ENCODE measurements at regions not wholly inside any gene's neighbourhood (a gene's known extent, or its start where the extent isn't known, plus 50 kb on each side); places are given as distances from the start of the nearest gene placed in this dataset.

GRCh38 chr20:10848810-10849370, 175.1 kb upstream of the JAG1 start:
- Histone ChIP-seq H2BK15ac (ENCODE audit: low read length) (no peak overlapping the region), H2AK5ac (ENCODE audit: low read depth, low read length) (no peak overlapping the region), H3K9ac (replicated peaks in 1 of 4; ENCODE audit: extremely low read depth in 1 of 4, low read depth in 3 of 4, low read length in 3 of 4) (no peak overlapping the region), H3K23me2 (ENCODE audit: low read depth, low read length) (no peaks in the 10 kb centered on the region), H3K9me3 (ENCODE audit: insufficient read depth in 2 of 2, low read depth in 1 of 2, low read length in 1 of 2) (no peaks in the 10 kb centered on the region), H2BK20ac (ENCODE audit: low read length) (no peak overlapping the region), H3K27me3 (replicated peaks in 1 of 4; ENCODE audit: control insufficient read depth in 3 of 4, extremely low read depth in 1 of 4, insufficient read depth in 3 of 4, low read length in 3 of 4) (no peaks in the 10 kb centered on the region), H3K56ac (replicated peaks; ENCODE audit: insufficient read length, low read depth, low read length) (no peak overlapping the region), H3K4me2 (ENCODE audit: insufficient read depth in 1 of 2, low read depth in 2 of 2, low read length in 2 of 2) (no peak overlapping the region), H3K4me1 (replicated peaks in 1 of 4; ENCODE audit: control insufficient read depth in 3 of 4, insufficient read depth in 4 of 4, low read length in 3 of 4) (no peaks in the 10 kb centered on the region), H3K79me2 (ENCODE audit: control insufficient read depth in 1 of 2, insufficient read depth in 2 of 2, low read length in 2 of 2) (no peaks in the 10 kb centered on the region), H2AFZ (ENCODE audit: low read length) (no peak overlapping the region), H3K18ac (ENCODE audit: extremely low read depth, low read length) (no peak overlapping the region), H3K23ac (ENCODE audit: insufficient read length) (no peak overlapping the region), H3K36me3 (ENCODE audit: control insufficient read depth in 2 of 4, insufficient read depth in 4 of 4, low read length in 3 of 4) (no peaks in the 10 kb centered on the region), H3K27ac (ENCODE audit: low read depth, low read length) (no peak overlapping the region), H3K4me3 (ENCODE audit: extremely low read depth in 1 of 4, insufficient read depth in 2 of 4, low read depth in 3 of 4, low read length in 4 of 4) (no peak overlapping the region), H2BK5ac (ENCODE audit: low read depth, low read length) (no peak overlapping the region), H4K91ac (replicated peaks; ENCODE audit: insufficient read length, low read length) (no peak overlapping the region), H3K79me1 (ENCODE audit: low read depth, low read length) (no peaks in the 10 kb centered on the region), H4K20me1 (replicated peaks in 1 of 2; ENCODE audit: control insufficient read depth in 1 of 2, insufficient read depth in 2 of 2, low read length in 2 of 2) (no peaks in the 10 kb centered on the region), H2BK12ac (ENCODE audit: low read depth, low read length) (0 out of 2 replicates have a peak overlapping the region, but pooled peaks have one; percentile 44), H4K5ac (ENCODE audit: insufficient read length, low read depth, low read length) (no peak overlapping the region), H3K14ac (ENCODE audit: insufficient read length) (no peak overlapping the region), H4K8ac (ENCODE audit: extremely low read depth, insufficient read depth, low read length) (no peak overlapping the region), H3K4ac (replicated peaks; ENCODE audit: insufficient read length, low read depth, low read length) (no peak overlapping the region), H2BK120ac (replicated peaks; ENCODE audit: low read depth, low read length) (no peak overlapping the region)
- ChIA-PET POLR2A (ENCODE audit: partially characterized antibody) (no interaction called here), CTCF (ENCODE audit: partially characterized antibody) (no interaction called here)
- 83% methylated on average over 6 of the region's 6 CpGs; no CpG with 5 or more reads in 1 of the 2 experiments for WGBS, 2 experiments (ENCODE audit: extremely low coverage in 1 of 2, insufficient coverage in 1 of 2, insufficient read length in 1 of 2, insufficient replicate concordance in 2 of 2, low coverage in 1 of 2, low lambda C conversion rate in 2 of 2, missing lambda C conversion rate in 1 of 2)
- FAIRE-seq, result no peak
- DNase-seq (ENCODE audit: low read depth in 1 of 2, low spot score in 2 of 2), result peak in 1 of 2 experiments; percentile 9
- TF ChIP-seq JUN (IDR thresholded peaks at IDR 0.05; ENCODE audit: low read depth, low read length) (0 out of 2 replicates have a peak, but pooled peaks have one; percentile 21), KDM5A (IDR thresholded peaks at IDR 0.05; ENCODE audit: low read length) (no peak), TEAD4 (IDR thresholded peaks at IDR 0.05; ENCODE audit: low read depth, low read length) (0 out of 2 replicates have a peak, but pooled peaks have one; percentile 15), MAFK (IDR thresholded peaks at IDR 0.05; ENCODE audit: low read depth, low read length) (no peak), JUND (IDR thresholded peaks at IDR 0.05; ENCODE audit: low read length) (peak; percentile 66; the same call in 1 of the 2 replicates), SRF (IDR thresholded peaks at IDR 0.05; ENCODE audit: low read depth, low read length) (no peak), TAF7 (optimal IDR thresholded peaks at IDR 0.05; ENCODE audit: borderline replicate concordance, low read depth, low read length) (no peak), RNF2 (IDR thresholded peaks at IDR 0.05; ENCODE audit: borderline replicate concordance, low read depth, low read length, missing control alignments, poor library complexity, severe bottlenecking) (no peak), EGR1 (IDR thresholded peaks at IDR 0.05; ENCODE audit: borderline replicate concordance, low read depth, low read length) (no peak)

Data from H1 (cell line).